HepG2 (cell line): ENCODE measurements at regions not wholly inside any gene's neighbourhood (a gene's known extent, or its start where the extent isn't known, plus 50 kb on each side); places are given as distances from the start of the nearest gene placed in this dataset.

Experiments
- PAWR ChIP-seq: sonication (generic); formaldehyde crosslinking; IDR thresholded peaks from 2 replicates; pipeline ENCODE4 v1.4.0; 2020; ENCODE audit warnings: missing genetic modification reagents, mild to moderate bottlenecking, borderline replicate concordance
- SOX13 ChIP-seq, 3 experiments: fragments of 450-650 bp in 1 of 3; sonication (generic) in 1 of 3; formaldehyde crosslinking in 1 of 3; IDR thresholded peaks in 2 of 3; conservative IDR thresholded peaks in 1 of 3; 2 replicates each; pipeline versions ENCODE4 v1.5.0 to v1.6.1; 2016 to 2020; ENCODE audit warnings: antibody characterized with exemption in 1 of 3, mild to moderate bottlenecking in 1 of 3, missing compliant biosample characterization in 1 of 3, missing genetic modification reagents in 1 of 3, moderate library complexity in 1 of 3
- TARDBP ChIP-seq: sonication (generic); formaldehyde crosslinking; IDR thresholded peaks from 2 replicates; pipeline ENCODE4 v1.8.0; 2022; ENCODE audit warnings: mild to moderate bottlenecking, missing genetic modification reagents
- ZBTB42 ChIP-seq: sonication (generic); formaldehyde crosslinking; IDR thresholded peaks from 2 replicates; pipeline ENCODE4 v1.5.0; 2020; ENCODE audit warnings: mild to moderate bottlenecking, missing genetic modification reagents
- ZBTB7B ChIP-seq: sonication (generic); formaldehyde crosslinking; IDR thresholded peaks from 2 replicates; pipeline ENCODE4 v1.4.0; 2020; ENCODE audit warnings: missing genetic modification reagents
- ZNF431 ChIP-seq: sonication (generic); formaldehyde crosslinking; IDR thresholded peaks from 2 replicates; pipeline ENCODE4 v1.9.0; 2022; ENCODE audit warnings: missing genetic modification reagents, low read depth, mild to moderate bottlenecking, borderline replicate concordance
- TF ChIP-seq, protein P1 (sequence below): sonication (generic); formaldehyde crosslinking; IDR thresholded peaks from 2 replicates; pipeline ENCODE4 v1.4.0; 2020; ENCODE audit warnings: mild to moderate bottlenecking, missing genetic modification reagents

DNA sequence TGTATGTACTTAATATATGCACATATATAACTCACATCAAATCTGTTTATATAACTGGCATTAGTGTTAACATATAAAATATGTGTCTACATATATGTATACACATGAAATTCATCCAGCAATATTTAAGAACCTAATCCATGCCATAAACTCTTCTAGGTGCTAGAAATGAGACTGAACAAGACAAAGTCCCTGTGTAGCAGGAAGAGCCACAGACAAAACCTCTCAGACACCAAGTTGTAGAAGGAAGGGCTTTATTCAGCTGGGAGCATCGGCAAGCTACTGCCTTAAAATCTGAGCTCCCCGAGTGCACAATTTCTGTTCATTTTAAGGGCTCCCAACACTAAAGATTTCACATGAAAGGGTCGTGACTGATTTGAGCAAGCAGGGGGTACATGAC, 52.5 kb downstream of the CRPPA start (continued):
- TF ChIP-seq SOX13 (IDR thresholded peaks at IDR 0.05), result no peak
- no peak for TF ChIP-seq SOX13 (CRISPR knock-in tag; conservative IDR thresholded peaks at IDR 0.05 in 1 of 2, IDR thresholded peaks at IDR 0.05 in 1 of 2)
- no peak for TF ChIP-seq ZBTB7B (CRISPR knock-in tag)
- TF ChIP-seq TARDBP (CRISPR knock-in tag), result no peak
- no peak for TF ChIP-seq PAWR (CRISPR knock-in tag)
- TF ChIP-seq, protein P1, sequence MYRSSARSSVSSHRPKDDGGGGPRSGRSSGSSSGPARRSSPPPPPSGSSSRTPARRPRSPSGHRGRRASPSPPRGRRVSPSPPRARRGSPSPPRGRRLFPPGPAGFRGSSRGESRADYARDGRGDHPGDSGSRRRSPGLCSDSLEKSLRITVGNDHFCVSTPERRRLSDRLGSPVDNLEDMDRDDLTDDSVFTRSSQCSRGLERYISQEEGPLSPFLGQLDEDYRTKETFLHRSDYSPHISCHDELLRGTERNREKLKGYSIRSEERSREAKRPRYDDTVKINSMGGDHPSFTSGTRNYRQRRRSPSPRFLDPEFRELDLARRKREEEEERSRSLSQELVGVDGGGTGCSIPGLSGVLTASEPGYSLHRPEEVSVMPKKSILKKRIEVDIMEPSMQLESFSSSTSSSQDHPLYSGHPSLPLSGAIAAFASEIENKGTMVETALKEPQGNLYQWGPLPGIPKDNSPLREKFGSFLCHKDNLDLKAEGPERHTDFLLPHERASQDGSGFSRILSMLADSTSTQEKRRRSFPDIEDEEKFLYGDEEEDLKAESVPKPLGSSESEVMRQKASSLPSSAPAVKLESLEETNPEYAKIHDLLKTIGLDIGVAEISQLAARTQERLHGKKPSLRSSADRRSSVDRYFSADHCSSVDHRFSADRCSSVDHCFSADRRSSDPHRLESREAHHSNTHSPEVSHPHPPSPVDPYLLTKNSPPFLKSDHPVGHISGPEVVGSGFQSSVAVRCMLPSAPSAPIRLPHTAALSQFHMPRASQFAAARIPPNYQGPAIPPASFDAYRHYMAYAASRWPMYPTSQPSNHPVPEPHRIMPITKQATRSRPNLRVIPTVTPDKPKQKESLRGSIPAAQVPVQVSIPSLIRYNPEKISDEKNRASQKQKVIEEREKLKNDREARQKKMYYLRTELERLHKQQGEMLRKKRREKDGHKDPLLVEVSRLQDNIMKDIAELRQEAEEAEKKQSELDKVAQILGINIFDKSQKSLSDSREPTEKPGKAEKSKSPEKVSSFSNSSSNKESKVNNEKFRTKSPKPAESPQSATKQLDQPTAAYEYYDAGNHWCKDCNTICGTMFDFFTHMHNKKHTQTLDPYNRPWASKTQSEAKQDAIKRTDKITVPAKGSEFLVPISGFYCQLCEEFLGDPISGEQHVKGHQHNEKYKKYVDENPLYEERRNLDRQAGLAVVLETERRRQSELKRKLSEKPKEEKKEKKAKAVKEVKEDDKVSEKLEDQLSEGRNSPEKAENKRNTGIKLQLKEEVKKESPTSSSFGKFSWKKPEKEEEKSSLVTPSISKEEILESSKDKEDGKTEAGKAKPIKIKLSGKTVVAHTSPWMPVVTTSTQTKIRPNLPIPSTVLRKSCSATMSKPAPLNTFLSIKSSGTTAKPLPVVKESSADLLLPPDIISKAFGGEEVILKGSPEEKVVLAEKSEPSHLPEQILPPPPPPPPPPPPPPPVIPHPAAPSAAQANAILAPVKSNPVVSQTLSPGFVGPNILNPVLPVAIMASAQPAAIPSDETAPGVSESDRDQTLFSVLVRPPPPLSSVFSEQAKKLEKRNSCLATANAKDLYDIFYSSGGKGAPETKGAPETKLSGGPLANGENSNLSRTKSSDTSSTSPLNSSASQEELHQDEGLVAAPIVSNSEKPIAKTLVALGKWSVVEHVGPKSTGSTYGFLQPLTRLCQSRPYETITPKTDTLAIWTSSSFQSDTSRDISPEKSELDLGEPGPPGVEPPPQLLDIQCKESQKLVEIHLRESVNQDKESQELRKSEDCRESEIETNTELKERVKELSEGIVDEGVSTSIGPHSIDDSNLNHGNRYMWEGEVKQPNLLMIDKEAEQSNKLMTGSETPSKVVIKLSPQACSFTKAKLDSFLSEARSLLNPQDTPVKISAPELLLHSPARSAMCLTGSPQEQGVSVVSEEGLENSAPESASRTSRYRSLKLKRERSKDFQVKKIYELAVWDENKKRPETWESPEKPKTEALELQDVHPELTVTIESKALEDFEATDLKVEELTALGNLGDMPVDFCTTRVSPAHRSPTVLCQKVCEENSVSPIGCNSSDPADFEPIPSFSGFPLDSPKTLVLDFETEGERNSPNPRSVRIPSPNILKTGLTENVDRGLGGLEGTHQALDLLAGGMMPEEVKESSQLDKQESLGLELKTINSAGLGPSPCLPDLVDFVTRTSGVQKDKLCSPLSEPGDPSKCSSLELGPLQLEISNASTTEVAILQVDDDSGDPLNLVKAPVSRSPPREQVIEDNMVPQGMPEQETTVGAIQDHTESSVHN (CRISPR knock-in tag), result no peak
- TF ChIP-seq ZNF431 (CRISPR knock-in tag), result no peak
- TF ChIP-seq ZBTB42, result no peak
